Vagina (tissue), 2 donors: ENCODE measurements at regions not wholly inside any gene's neighbourhood (a gene's known extent, or its start where the extent isn't known, plus 50 kb on each side); places are given as distances from the start of the nearest gene placed in this dataset.

ENCODE experiments used
- POLR2AphosphoS5 ChIP-seq, 2 donors: sonication (generic); formaldehyde crosslinking; IDR thresholded peaks; one replicate each; pipeline ENCODE4 v1.9.0; 2017; ENCODE audit warnings: antibody characterized with exemption in 2 of 2, mild to moderate bottlenecking in 2 of 2, low read depth in 1 of 2; ENCODE audit not compliant: insufficient read depth in 1 of 2
- TF ChIP-seq, protein P1 (sequence below), 3 experiments: fragments of 450-650 bp in 2 of 3; fragments of 200-600 bp in 1 of 3; sonication (generic) in 1 of 3; IDR thresholded peaks; one replicate each; pipeline ENCODE4 v1.5.1; 2017 to 2019; ENCODE audit warnings: antibody characterized with exemption in 3 of 3, mild to moderate bottlenecking in 2 of 3, moderate library complexity in 2 of 3

DNA sequence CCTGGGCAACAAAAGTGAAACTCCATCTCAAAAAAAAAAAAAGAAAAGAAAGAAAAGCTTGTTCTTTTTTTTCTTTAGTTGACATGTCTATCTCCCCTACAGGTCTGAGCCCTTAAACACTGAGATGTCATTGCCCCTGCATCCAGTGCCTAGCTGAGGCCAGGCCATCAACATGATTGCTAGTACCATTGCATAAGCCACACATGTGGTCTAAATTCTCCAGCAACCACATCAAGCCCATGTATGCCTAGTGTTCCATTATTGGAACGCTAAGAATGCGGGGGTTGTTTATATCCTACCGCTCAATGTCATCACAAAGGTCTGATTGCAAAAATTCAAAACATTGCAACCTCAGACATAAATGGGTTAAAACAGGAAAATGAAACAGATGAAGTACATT is 62.7 kb downstream of the NPTX2 start:
- TF ChIP-seq, protein P1, sequence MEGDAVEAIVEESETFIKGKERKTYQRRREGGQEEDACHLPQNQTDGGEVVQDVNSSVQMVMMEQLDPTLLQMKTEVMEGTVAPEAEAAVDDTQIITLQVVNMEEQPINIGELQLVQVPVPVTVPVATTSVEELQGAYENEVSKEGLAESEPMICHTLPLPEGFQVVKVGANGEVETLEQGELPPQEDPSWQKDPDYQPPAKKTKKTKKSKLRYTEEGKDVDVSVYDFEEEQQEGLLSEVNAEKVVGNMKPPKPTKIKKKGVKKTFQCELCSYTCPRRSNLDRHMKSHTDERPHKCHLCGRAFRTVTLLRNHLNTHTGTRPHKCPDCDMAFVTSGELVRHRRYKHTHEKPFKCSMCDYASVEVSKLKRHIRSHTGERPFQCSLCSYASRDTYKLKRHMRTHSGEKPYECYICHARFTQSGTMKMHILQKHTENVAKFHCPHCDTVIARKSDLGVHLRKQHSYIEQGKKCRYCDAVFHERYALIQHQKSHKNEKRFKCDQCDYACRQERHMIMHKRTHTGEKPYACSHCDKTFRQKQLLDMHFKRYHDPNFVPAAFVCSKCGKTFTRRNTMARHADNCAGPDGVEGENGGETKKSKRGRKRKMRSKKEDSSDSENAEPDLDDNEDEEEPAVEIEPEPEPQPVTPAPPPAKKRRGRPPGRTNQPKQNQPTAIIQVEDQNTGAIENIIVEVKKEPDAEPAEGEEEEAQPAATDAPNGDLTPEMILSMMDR (IDR thresholded peaks at IDR 0.05), result no peak
- TF ChIP-seq POLR2AphosphoS5 (IDR thresholded peaks at IDR 0.05; ENCODE audit: insufficient read depth in 1 of 2, low read depth in 1 of 2), result no peak
